ENCODE measurements at regions not wholly inside any gene's neighbourhood (a gene's known extent, or its start where the extent isn't known, plus 50 kb on each side); places are given as distances from the start of the nearest gene placed in this dataset.

DNA sequence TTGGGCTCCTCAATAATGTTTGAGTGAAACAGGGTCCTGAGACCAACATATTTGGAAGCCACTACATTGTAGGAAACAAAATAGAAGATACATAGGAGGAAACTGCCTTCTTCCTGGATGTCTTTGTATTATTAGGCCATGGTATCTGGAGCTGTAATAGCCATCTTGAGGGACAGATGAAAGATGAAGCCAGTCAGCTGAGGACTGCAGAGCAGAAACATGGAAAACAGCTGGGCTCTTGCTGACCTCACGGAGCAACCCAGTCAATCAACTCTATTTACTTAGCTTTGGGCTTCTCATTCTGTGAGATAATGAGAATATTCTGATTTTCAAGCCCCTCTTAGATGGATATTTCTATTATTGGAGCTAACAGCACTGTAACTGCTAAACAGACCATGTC, 962.4 kb downstream of the BCL11B start:
- H3K4me1 ChIP-seq (ENCODE audit: control insufficient read depth in 5 of 5, insufficient read depth in 5 of 5, low read length in 5 of 5), result peaks cover 0 to 2% (median 0%) of the 10 kb centered on the region in 5 donors
- peaks cover 0 to 1% (median 0%) of the 10 kb centered on the region in 4 donors for H3K9me3 ChIP-seq (ENCODE audit: control insufficient read depth in 4 of 4, insufficient read depth in 3 of 4, low read length in 3 of 4)
- H3K4me3 ChIP-seq, result no peak overlapping the region
- no peak for DNase-seq
- TF ChIP-seq, protein P1, sequence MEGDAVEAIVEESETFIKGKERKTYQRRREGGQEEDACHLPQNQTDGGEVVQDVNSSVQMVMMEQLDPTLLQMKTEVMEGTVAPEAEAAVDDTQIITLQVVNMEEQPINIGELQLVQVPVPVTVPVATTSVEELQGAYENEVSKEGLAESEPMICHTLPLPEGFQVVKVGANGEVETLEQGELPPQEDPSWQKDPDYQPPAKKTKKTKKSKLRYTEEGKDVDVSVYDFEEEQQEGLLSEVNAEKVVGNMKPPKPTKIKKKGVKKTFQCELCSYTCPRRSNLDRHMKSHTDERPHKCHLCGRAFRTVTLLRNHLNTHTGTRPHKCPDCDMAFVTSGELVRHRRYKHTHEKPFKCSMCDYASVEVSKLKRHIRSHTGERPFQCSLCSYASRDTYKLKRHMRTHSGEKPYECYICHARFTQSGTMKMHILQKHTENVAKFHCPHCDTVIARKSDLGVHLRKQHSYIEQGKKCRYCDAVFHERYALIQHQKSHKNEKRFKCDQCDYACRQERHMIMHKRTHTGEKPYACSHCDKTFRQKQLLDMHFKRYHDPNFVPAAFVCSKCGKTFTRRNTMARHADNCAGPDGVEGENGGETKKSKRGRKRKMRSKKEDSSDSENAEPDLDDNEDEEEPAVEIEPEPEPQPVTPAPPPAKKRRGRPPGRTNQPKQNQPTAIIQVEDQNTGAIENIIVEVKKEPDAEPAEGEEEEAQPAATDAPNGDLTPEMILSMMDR (IDR thresholded peaks at IDR 0.05; ENCODE audit: control extremely low read depth, extremely low read depth), result no peak
- H3K9ac ChIP-seq (ENCODE audit: insufficient read depth in 1 of 2, low read length in 2 of 2), result no peak overlapping the region
- H3K27ac ChIP-seq (ENCODE audit: low read depth in 1 of 2, low read length in 1 of 2), result no peak overlapping the region
- H3K36me3 ChIP-seq (ENCODE audit: control insufficient read depth in 4 of 4, insufficient read depth in 4 of 4, low read length in 4 of 4), result no peaks in the 10 kb centered on the region
- ATAC-seq (ENCODE audit: insufficient read depth, low FRiP score), result no peak
- H3K27me3 ChIP-seq (ENCODE audit: control insufficient read depth in 3 of 3, insufficient read depth in 3 of 3, low read length in 2 of 3), result no peaks in the 10 kb centered on the region
- WGBS, 2 donors, result 69 to 84% methylated on average over 1 of the region's 1 CpG

DNA sequence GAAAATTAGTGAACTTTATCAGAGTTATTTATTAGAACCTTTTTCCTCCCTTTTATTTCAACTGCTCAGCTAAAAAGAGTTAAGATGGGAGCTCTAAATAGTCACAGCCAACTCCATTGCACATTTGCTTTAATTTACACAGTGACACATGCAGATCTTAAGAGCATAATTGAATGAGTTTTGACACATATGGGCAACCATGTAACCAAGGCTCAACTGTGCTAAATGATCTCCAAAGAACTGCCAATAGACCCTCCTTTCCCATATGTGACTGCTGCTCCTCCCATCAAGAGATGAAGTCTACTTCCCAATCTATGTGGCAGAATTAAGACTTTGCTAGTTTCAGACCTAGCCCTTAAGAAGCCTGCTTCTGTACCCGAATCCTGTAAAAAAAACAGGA, 960.0 kb downstream of the BCL11B start:
- Histone ChIP-seq H3K4me1 (ENCODE audit: control insufficient read depth in 5 of 5, insufficient read depth in 5 of 5, low read length in 5 of 5) (no peaks in the 10 kb centered on the region), H3K27ac (ENCODE audit: low read depth in 1 of 2, low read length in 1 of 2) (no peak overlapping the region), H3K4me3 (no peak overlapping the region), H3K36me3 (ENCODE audit: control insufficient read depth in 4 of 4, insufficient read depth in 4 of 4, low read length in 4 of 4) (no peaks in the 10 kb centered on the region), H3K9ac (ENCODE audit: insufficient read depth in 1 of 2, low read length in 2 of 2) (no peak overlapping the region), H3K27me3 (ENCODE audit: control insufficient read depth in 3 of 3, insufficient read depth in 3 of 3, low read length in 2 of 3) (no peaks in the 10 kb centered on the region), H3K9me3 (ENCODE audit: control insufficient read depth in 4 of 4, insufficient read depth in 3 of 4, low read length in 3 of 4) (peaks cover 0 to 1% (median 0%) of the 10 kb centered on the region in 4 donors)
- no peak for ATAC-seq (ENCODE audit: insufficient read depth, low FRiP score)
- TF ChIP-seq, protein P1 (IDR thresholded peaks at IDR 0.05; ENCODE audit: control extremely low read depth, extremely low read depth), result no peak
- DNase-seq, result no peak
- WGBS, 2 donors, result 81 to 89% methylated on average over 1 of the region's 1 CpG

DNA sequence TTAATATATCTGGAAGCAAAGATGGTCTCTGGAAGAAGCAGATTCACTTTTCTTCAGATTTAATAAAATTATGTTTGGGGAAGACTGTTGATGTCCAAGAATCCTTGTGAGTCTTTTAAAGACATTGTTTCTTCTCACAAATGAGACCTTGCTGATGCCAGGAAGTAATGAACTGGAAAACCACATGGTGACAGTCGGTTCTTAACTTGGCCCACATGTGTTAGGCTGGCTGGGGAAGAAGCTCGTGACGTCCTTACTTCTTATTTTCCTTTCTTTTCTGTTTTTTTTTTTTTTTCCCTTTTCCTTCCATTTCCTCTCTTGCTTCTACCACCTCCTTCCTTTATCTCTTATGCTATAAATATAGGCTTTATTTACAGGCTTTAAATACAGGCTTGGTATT, 950.2 kb downstream of the BCL11B start:
- WGBS, 2 donors, result 62 to 71% methylated on average over 3 of the region's 3 CpGs
- Histone ChIP-seq H3K4me1 (ENCODE audit: control insufficient read depth in 5 of 5, insufficient read depth in 5 of 5, low read length in 5 of 5) (no peaks in the 10 kb centered on the region), H3K27ac (ENCODE audit: low read depth in 1 of 2, low read length in 1 of 2) (no peak overlapping the region), H3K27me3 (ENCODE audit: control insufficient read depth in 3 of 3, insufficient read depth in 3 of 3, low read length in 2 of 3) (no peaks in the 10 kb centered on the region), H3K9me3 (ENCODE audit: control insufficient read depth in 4 of 4, insufficient read depth in 3 of 4, low read length in 3 of 4) (peaks cover 0 to 2% (median 0%) of the 10 kb centered on the region in 4 donors), H3K36me3 (ENCODE audit: control insufficient read depth in 4 of 4, insufficient read depth in 4 of 4, low read length in 4 of 4) (no peaks in the 10 kb centered on the region), H3K4me3 (no peak overlapping the region), H3K9ac (ENCODE audit: insufficient read depth in 1 of 2, low read length in 2 of 2) (no peak overlapping the region)
- no peak for ATAC-seq (ENCODE audit: insufficient read depth, low FRiP score)
- TF ChIP-seq, protein P1 (IDR thresholded peaks at IDR 0.05; ENCODE audit: control extremely low read depth, extremely low read depth), result no peak
- no peak for DNase-seq

DNA sequence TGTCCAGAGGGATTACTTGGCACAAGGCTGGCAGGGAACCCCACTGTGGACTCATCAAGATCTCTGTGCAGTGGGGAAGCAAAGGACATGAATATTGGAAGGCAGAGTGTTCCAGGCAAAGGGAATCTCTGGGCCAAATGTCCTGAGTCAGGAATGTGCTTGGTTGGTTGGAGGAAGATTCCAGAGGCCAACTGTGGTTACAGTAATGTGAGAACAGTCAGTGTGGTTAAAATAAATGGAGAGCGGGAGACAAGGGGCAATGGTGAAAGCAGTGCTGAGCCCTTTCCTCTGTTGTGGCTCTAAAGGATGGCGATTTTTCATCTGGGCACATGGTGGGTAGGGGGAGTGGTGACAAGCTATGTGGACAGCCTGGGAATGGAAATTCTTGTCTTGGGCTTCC, 948.2 kb downstream of the BCL11B start:
- no peaks in the 10 kb centered on the region for H3K36me3 ChIP-seq (ENCODE audit: control insufficient read depth in 4 of 4, insufficient read depth in 4 of 4, low read length in 4 of 4)
- no peaks in the 10 kb centered on the region for H3K27me3 ChIP-seq (ENCODE audit: control insufficient read depth in 3 of 3, insufficient read depth in 3 of 3, low read length in 2 of 3)
- no peaks in the 10 kb centered on the region for H3K4me1 ChIP-seq (ENCODE audit: control insufficient read depth in 5 of 5, insufficient read depth in 5 of 5, low read length in 5 of 5)
- no peak overlapping the region for H3K27ac ChIP-seq (ENCODE audit: low read depth in 1 of 2, low read length in 1 of 2)
- no peak for ATAC-seq (ENCODE audit: insufficient read depth, low FRiP score)
- TF ChIP-seq, protein P1 (IDR thresholded peaks at IDR 0.05; ENCODE audit: control extremely low read depth, extremely low read depth), result no peak
- H3K4me3 ChIP-seq, result no peak overlapping the region
- 80 to 90% methylated on average over 2 of the region's 2 CpGs for WGBS, 2 donors
- DNase-seq, result no peak
- H3K9ac ChIP-seq (ENCODE audit: insufficient read depth in 1 of 2, low read length in 2 of 2), result no peak overlapping the region
- peaks cover 0 to 2% (median 0%) of the 10 kb centered on the region in 4 donors for H3K9me3 ChIP-seq (ENCODE audit: control insufficient read depth in 4 of 4, insufficient read depth in 3 of 4, low read length in 3 of 4)

Measured in lung (tissue), 11 donors.